Gastrocnemius medialis (tissue), 4 donors: ENCODE measurements at regions not wholly inside any gene's neighbourhood (a gene's known extent, or its start where the extent isn't known, plus 50 kb on each side); places are given as distances from the start of the nearest gene placed in this dataset.

Source experiments
- CTCF ChIP-seq, 5 experiments: fragments of 450-650 bp in 3 of 5; fragments of 200-600 bp in 2 of 5; sonication (generic) in 2 of 5; IDR thresholded peaks in 4 of 5; conservative IDR thresholded peaks in 1 of 5; 1 replicate in 4 of 5; 2 replicates in 1 of 5; pipeline ENCODE4 v1.5.1; 2016 to 2019; ENCODE audit warnings: antibody characterized with exemption in 5 of 5, mild to moderate bottlenecking in 3 of 5, moderate library complexity in 3 of 5
- POLR2A ChIP-seq, 2 donors: fragments of 450-650 bp; IDR thresholded peaks; one replicate each; pipeline ENCODE4 v1.6.1; 2017; ENCODE audit warnings: antibody characterized with exemption in 2 of 2, mild to moderate bottlenecking in 2 of 2, moderate library complexity in 2 of 2

DNA sequence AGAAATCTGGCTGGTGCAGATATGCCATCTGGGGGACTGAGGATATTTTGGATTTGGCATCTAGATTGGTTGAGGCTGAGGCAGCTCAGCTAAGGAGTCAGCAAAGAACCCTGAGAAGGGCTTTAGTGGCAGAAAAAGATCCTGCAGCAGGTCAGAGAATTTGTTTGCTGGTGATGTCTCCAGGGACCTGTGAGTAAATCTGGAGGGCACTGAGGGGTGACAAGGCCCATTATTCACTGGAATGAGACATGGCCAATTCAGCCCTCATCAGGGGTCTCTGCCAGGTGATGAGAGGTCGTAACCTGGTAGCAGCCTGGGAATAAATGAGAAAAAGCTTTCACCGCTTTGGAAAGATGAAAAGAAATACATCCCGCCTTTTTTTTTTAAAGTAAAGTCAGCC lies 118.3 kb upstream of the FBXL4 start:
- TF ChIP-seq POLR2A (IDR thresholded peaks at IDR 0.05) (no peak), CTCF (IDR thresholded peaks at IDR 0.05 in 4 of 5, conservative IDR thresholded peaks at IDR 0.05 in 1 of 5) (no peak)
